ENCODE measurements at regions not wholly inside any gene's neighbourhood (a gene's known extent, or its start where the extent isn't known, plus 50 kb on each side); places are given as distances from the start of the nearest gene placed in this dataset.
"Not testable (repeated sequence)": the region's sequence is repeated elsewhere in the genome, so short reads cannot be mapped to it uniquely, and the experiment has no call there.

- in situ Hi-C loops (cut with HindIII; ENCODE audit: low sequenced_read_pairs): no loop called here
These were observed 436.8 kb downstream of the PREX1 start for GRCh38 chr20:48390981-48391380.

DNA sequence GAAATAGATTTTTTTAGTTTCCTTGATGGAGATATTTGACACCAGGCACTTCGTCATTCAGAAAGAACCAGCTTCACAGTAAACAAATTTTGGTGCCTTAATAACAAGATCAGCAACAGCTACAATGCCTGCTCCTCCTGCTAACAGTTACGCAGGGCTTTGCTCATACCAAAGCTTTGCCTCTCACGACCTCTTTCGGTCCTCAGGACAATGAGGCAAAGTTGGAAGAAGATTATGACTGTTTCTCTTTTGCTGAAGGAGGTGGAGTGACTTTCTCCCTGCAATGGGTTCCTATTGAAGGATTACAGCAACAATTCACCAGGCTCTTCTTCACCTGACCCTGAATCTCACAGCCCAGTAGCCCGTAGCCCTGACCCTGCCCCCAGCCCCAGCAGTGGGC, 440.1 kb downstream of the PREX1 start:
- in situ Hi-C loops (cut with HindIII; ENCODE audit: low sequenced_read_pairs): no loop called here

DNA sequence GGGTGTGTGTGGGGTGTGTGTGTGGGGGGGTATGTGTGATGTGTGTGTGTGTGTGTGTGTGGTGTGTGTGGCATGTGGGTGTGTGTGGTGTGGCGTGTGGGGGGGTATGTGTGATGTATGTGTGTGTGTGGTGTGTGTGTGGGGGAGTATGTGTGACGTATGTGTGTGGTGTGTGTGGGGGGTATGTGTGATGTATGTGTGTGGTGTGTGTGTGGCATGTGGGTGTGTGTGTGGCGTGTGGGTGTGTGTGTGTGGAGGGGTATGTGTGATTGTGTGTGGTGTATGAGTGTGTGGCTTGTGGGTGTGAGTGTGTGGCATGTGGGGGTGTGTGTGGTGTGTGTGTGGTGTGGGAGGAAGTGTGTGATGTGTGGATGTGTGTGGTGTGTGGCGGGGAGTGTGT, 442.3 kb downstream of the PREX1 start:
- in situ Hi-C loops (cut with HindIII; ENCODE audit: low sequenced_read_pairs): no loop called here

DNA sequence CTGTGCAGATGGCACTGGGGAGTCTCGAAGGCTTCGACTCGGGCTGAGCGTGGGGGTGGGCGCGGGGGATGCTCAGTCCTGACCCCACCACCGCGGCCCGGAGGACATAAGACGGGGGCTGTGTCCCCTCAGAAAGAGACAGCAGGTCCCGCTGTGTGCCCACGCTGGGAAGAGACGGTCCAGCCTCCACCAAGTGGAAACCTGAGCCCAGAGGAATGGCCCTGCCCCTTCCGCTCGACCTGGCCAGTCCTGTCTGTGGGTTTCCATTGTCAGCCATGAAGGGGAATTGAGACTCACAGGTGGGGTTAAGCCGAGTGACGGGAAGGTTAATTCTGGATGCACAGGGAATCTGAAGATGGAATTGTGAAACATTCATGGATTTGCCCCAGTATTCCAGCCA, 442.7 kb downstream of the PREX1 start:
- in situ Hi-C loops (cut with HindIII; ENCODE audit: low sequenced_read_pairs): no loop called here

DNA sequence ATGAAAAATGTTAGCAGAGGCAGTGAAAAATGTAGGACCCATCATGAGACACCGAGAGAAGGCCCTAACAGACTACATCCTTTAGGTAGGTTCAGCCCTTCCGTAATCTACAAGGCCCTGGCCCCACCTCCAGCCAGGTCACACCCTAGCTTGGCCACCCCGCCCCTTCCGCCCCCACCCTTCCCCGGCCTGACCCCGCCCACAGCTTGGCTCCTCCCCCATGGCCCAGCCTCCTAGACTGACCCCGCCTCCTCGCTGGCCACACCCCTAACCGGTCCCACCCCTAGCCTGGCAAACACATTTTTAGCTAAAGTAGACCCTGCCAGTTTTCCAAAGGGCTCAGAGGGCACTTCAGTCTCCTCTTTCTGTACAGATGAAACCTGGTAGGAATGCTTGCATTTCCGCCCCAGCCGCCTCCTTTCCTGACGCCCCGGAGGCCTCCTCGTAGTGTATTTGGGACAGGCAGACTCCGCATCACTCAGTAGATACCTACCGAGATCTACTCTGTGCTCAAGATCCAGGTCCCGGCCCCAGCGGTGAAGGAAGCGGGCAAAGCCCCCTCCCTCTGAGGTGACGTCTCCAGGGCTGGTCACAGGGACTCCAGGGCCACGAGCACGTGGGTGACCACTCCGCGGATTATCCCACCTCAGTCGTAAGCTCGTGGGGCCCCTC, 443.5 kb downstream of the PREX1 start:
- in situ Hi-C loops (cut with HindIII; ENCODE audit: low sequenced_read_pairs): no loop called here

DNA sequence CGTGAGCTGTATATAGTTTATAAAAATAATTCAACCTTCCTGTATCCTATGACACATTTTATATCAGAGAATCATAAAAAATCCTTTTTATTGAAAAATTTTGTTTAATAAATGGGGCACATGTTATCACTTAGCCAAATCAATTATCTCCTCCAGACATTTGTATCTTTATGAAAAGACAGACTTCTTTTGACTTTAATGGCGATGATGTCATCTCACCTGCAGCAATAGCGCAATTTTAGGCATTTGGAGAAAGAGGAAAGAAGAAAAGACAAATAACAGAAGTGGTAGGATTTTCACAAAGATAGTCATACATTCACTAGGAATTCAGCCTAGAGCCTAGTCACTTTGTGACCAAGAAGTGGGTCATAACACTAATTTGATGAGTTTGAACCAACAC, 444.5 kb downstream of the PREX1 start:
- in situ Hi-C loops (cut with HindIII; ENCODE audit: low sequenced_read_pairs): no loop called here

- in situ Hi-C loops (cut with HindIII; ENCODE audit: low sequenced_read_pairs): no loop called here
These were observed 445.5 kb downstream of the PREX1 start for GRCh38 chr20:48382304-48382703.

DNA sequence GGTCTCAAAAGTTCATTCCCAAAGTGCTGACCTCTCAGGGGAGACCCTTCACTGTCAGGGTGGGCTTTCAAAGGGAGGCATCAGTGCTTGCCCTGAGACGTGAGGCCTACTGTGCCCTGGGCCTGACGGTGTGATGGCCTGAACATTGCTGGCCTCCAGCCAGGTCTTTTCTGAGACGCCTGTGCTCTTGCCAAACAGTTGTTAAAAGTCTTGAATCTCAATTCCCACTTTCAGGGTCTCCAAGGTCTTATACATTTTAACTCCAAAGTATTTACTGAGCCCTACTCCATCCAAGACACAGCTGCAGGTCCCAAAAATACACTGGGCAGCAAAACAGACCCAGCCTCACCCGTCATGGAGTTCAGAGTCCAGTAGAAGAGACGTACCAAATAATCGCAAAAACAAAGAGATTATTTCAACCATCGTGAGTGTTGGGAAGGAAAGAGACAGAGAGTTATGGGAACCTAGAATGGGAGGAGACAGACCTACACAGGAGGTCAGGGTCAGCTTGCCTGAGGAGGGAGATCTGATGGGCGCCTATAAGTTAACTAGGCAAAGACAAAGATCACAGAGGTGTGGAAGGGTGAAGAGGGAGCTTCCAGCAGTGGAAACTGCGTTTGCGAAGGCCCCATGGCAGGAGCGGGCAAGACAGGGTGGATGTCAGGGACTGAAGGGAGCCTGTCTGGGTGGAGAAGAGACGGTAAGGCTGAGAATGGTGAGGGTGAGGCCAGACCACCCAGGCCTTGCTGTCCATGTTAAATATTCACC, 446.3 kb downstream of the PREX1 start:
- in situ Hi-C loops (cut with HindIII; ENCODE audit: low sequenced_read_pairs): no loop called here

GRCh38 chr20:48380661-48381060, 447.1 kb downstream of the PREX1 start:
- in situ Hi-C loops (cut with HindIII; ENCODE audit: low sequenced_read_pairs): no loop called here

GRCh38 chr20:48378976-48379675, 448.7 kb downstream of the PREX1 start:
- in situ Hi-C loops (cut with HindIII; ENCODE audit: low sequenced_read_pairs): no loop called here

- in situ Hi-C loops (cut with HindIII; ENCODE audit: low sequenced_read_pairs): no loop called here
These were observed 449.9 kb downstream of the PREX1 start for GRCh38 chr20:48377940-48378339.

GRCh38 chr20:48375804-48376203, 452.0 kb downstream of the PREX1 start:
- in situ Hi-C loops (cut with HindIII; ENCODE audit: low sequenced_read_pairs): no loop called here

- in situ Hi-C loops (cut with HindIII; ENCODE audit: low sequenced_read_pairs): no loop called here
These were observed 452.7 kb downstream of the PREX1 start for GRCh38 chr20:48374991-48375595.

- in situ Hi-C loops (cut with HindIII; ENCODE audit: low sequenced_read_pairs): not testable (repeated sequence)
These were observed 453.5 kb downstream of the PREX1 start for GRCh38 chr20:48374031-48374907.

DNA sequence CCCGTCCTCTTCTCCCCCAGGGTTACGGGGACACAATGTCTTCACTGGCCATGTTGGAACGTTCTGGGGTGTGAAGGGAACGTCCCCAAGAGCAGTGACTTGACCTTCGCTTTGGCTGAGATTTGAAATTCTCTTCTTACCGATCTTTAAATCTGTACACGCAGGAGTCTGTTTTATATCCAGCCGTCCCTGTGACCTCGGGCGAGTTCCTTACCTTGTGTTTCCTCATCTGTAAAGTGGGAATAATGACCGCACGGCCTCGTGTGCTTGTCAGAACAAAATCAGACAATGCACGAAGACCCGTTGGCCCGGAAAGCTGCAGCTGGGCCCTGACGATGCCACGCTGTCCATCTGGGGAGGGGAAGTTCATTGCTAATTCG, 454.3 kb downstream of the PREX1 start:
- in situ Hi-C loops (cut with HindIII; ENCODE audit: low sequenced_read_pairs): no loop called here

DNA sequence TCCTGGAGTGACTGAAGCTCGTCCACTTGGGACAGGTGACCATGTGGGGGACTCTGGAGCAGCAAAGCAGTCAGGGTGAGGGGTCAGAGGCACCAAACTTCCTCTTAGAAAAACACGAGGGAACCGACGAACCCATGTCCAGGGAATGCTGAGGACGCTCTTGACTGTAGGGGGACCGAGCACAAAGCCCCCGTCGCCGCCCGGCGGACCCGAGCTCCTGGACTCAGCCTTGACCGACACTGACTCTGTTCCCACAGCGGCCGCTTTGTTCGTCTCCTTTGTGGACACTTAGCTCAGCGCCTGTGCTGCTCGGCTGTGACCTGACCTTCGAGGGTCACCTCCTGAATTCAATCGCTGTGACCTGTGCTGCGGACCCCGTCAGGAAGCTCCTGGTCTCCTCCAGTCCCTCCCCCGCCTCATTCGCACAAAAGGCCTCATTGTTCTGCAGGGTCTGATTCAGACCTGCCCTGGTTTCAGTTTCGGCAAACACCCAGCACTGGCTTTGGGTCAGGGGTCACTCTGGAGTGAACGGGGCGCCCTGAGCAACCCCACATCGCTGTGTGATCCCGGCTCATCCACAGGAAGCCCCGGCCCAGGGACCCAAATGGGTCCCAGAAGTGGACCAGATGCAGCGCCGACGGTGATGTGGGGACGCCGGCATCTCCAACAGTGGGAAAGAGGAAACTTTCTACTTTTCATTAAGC, 454.8 kb downstream of the PREX1 start:
- in situ Hi-C loops (cut with HindIII; ENCODE audit: low sequenced_read_pairs): not testable (repeated sequence)

- in situ Hi-C loops (cut with HindIII; ENCODE audit: low sequenced_read_pairs): no loop called here
These were observed 456.6 kb downstream of the PREX1 start for GRCh38 chr20:48371211-48371610.

- in situ Hi-C loops (cut with HindIII; ENCODE audit: low sequenced_read_pairs): not testable (repeated sequence)
These were observed 459.2 kb downstream of the PREX1 start for GRCh38 chr20:48368580-48369021.

DNA sequence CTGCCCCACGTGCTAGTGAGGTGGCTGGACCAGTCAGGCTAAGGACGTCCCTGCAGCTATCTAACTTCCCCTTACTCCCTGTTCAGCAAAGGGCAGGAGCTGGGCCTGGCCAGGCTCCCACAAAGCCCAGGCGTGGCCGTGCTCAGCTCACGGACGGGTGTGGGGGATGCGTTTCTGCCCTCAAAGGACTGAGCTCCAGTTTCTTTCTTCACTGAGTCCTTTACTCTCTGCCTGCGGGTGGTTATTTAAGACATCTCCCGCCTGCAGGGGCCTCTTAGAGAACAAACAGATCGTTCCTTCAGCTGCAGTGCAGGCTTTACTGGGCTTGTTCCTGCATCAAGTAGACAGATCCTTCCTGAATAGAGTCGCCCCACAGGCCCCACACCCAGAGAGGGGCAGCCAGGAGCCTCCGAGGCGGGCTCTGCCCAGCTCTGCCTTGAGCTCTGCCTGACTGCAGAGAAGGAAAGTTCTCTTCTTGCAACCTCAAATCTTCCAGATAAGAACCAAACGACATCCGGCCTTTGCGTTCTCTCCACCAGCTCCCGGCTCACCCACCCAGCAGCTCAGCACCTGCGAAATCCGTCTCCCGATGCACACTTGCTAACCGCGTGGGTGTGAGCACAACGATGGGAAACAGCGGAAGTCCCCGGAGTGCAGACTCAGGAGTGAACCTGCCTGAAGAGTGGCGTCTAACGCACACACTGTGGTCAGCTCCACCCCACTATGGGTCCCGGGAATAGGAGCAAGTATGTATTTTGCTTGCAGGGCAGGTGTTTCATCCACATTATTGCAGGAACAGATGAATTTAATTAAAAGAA, 460.0 kb downstream of the PREX1 start:
- in situ Hi-C loops (cut with HindIII; ENCODE audit: low sequenced_read_pairs): not testable (repeated sequence)
